Activated CD8-positive, alpha-beta memory T cell treated with anti-CD3 and anti-CD28 coated beads, Interleukin-2, amount 50 U/mL, for 48 hours (primary cell): ENCODE measurements at regions not wholly inside any gene's neighbourhood (a gene's known extent, or its start where the extent isn't known, plus 50 kb on each side); places are given as distances from the start of the nearest gene placed in this dataset.
"Not testable (repeated sequence)": the region's sequence is repeated elsewhere in the genome, so short reads cannot be mapped to it uniquely, and the experiment has no call there.

Experiments used
- DNase-seq: peaks from one replicate; pipeline ENCODE4 v3.0.0-alpha.2; 2020

- no peak for DNase-seq
Observed at GRCh38 chr5:34450338-34450737, 205.8 kb upstream of the RAI14 start.

GRCh38 chr5:34452170-34452828, 203.8 kb upstream of the RAI14 start:
- DNase-seq, result no peak

DNA sequence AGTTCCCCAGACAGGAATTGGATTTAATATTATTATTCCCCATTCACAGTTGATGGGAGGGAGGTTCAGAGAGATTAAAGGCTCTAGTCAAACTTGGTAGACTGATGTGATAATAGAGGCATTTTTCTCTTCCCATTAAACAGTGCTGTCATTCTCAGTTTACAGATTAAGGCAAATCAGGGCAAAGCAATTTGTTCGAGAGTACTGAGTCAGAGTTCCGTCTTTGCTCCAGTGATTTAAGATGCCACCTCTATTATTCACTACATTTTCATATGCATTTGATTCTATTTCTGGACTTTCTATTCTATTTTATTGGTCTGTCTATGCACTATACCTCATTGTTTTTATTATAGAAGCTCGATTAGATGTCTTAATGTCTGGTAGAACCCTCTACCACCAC, 201.0 kb upstream of the RAI14 start:
- no peak for DNase-seq

DNA sequence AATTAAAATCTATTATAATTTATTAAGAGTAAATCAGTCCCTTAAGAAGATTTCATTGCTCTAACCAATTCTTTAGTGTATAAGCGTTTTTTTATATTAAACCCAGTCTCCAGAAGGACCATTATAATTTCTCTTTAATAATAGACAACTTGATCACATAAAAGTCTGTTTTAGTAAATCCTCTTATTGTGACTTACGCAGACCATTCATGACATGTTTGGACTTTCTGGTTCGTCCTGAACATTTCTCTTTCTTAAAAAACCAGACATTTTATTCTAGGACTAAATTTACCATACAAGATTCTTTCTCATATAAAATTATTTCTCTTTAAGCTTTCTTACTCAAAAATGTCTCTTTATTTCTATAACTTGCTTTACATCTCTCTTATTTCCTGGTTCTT, 196.2 kb upstream of the RAI14 start:
- DNase-seq, result no peak

- no peak for DNase-seq
Observed at GRCh38 chr5:34460496-34460895, 195.6 kb upstream of the RAI14 start.

- DNase-seq, result no peak
Observed at GRCh38 chr5:34464829-34465228, 191.3 kb upstream of the RAI14 start.

DNA sequence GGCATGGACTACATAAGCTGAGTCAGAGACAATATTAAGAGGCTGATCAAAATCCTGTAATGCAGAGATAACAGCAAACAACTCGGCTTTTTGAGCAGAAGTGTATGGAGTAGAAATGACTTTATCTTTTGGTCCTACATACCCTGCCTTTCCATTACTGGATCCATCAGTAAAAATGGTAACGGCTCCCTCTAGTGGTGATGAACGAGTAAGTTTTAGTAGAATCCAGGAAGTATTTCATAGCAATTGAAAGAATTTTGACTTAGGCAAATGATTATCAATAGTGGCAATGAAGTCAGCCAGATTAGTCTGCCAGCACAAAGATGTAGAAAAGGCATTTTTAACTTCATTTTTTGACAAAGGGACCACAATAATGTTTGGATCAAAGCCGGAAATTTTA, 190.8 kb upstream of the RAI14 start:
- not testable (repeated sequence) for DNase-seq

GRCh38 chr5:34466519-34467388, 189.4 kb upstream of the RAI14 start:
- not testable (repeated sequence) for DNase-seq

DNA sequence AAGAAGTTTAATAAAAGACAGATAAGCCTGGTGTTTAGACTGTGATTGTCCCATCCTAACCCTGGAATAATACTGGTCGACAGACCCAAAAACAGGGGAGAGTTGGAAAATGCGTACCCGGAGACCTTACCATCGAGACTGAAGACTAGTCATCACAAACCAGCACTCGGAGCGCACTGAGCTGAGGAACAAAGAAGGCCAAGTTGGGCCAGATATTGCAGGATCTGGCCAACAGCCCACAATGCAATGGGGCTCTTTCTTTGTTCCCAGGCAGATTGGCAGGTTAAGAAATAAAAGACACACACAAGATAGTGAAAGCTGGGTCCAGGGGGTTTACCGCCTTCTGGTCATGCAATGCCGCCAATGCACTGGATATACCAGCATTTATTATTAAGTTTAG, 188.7 kb upstream of the RAI14 start:
- DNase-seq, result no peak

DNA sequence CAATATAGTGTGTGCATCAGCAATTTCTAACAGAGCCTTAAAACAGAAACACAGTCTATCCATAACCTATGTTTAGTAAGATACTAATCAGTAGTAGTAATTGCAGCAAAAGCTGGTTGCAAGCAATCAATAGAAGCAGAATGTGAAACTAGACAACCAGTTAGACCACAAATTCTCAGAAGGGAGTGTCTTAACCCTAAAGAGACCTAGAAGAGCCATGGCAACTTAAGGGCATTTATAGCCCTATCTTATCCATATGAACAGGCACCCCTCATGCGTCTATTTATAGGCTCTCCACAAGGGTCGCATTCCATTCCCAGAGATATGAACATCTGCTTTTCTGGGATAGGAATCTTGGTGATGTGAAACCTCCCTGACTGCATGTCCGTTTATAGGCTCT, 188.1 kb upstream of the RAI14 start:
- DNase-seq, result not testable (repeated sequence)

DNA sequence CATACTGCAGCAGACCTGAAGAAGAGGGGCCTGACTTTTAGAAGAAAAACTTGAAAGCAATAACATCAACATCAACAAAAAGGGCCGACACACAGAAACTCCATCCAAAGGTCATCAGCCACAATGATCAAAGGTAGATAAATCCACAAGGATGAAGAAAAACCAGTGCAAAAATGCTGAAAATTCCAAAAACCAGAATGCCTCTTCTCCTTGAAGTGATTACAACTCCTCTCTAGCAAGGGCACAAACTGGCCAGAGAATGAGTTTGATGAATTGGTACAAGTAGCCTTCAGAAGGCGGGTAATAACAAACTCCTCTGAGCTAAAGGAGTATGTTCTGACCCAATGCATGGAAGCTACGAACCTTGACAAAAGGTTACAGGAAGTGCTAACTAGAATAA, 186.2 kb upstream of the RAI14 start:
- no peak for DNase-seq

GRCh38 chr5:34474573-34475021, 181.5 kb upstream of the RAI14 start:
- no peak for DNase-seq

DNA sequence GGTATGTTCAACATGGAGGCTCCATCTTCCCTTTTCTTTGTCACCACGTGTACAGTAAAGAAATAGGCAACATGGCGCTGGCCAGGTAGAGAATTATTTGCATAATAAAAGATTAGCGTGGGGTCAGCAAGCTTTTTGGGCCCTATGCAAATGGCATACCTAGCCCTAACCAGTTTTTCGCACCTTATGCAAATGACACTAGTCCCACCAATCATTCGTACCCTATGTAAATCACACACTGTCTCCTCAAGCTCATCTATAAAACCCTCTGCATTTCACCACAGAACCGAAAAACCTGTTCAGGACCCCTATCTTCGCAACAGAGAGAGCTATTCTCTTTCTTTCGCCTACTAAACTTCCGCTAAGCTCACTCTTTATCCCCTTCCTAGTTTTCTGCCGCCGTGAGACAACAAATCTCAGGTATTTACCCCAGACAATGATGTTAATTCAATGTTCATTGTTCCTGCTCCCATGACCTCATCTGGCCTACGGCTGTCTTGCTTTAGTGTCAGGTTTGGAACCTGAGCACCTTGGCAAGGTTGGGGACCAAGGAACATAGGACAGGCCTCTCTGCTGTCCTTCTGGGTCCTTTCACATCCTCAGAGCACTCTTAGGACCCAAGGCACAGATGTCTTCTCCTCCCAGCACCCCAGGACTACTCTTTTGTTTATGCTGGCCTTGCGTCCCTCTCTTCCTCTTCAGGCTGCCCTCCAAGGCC, 180.7 kb upstream of the RAI14 start:
- no peak for DNase-seq

- DNase-seq, result no peak
Observed at GRCh38 chr5:34476941-34477565, 179.1 kb upstream of the RAI14 start.

DNA sequence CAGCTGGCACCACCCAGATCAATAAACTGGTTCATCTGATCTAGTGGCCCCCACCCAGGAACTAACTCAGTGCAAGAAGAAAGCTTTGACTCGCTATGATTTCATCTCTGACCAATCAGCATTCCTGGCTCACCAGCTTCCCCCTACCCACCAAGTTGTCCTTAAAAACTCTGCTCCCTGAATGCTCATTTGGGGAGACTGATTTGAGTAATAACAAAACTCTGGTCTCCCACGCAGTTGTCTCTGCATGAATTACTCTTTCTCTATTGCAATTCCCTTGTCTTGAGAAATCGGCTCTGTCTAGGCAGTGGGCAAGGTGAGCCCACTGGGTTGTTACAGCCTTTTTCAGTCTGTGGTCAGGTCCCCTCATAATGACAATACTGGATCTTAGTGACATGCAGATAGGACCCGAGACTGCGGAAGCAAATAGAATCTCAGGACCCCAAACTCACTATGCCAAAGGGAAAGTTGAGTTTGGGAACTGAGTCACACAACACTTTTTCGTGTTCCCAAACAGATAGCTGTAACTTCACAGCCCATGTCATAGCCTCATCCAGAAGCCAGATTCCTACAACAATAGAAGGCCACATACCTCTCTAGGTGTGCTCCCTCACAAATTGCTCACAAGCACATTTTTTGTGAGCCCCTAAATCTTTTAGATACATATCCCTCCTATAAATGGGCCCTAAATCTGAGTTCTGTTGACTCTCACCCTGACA, 175.2 kb upstream of the RAI14 start:
- DNase-seq, result no peak

- no peak for DNase-seq
Observed at GRCh38 chr5:34483442-34484033, 172.6 kb upstream of the RAI14 start.

DNA sequence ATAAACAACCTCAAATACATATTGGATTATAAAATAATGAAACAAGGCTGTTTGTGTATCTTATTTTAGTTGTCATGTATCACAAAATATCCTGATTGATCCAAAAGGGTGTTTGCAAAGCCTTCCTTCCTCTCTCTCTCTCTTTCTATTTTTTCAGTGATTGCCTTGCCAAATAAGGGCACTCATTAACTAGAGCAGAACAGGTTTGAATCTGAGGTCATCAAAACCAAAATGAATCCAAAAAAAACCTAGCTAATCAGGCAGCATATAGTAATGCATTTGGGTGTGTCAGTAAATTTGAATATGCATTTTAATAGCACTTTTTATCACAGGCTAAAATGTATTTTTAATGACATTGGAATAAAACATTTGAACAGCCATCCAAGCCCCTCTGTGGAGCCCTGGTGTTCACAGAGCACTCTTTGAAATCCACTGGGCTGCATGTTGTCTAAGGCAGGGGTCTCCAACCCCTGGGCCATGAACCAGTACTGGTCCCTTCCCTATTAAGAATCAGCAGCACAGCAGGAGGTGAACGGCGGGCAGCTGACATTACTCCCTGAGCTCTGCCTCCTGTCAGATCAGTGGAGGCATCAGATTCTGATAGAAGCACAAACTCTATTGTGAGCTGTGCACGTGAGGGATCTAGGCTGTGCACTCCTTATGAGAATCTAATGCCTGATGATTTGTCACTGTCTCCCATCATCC, 171.8 kb upstream of the RAI14 start:
- DNase-seq, result no peak

GRCh38 chr5:34485768-34486030, 170.4 kb upstream of the RAI14 start:
- no peak for DNase-seq

DNA sequence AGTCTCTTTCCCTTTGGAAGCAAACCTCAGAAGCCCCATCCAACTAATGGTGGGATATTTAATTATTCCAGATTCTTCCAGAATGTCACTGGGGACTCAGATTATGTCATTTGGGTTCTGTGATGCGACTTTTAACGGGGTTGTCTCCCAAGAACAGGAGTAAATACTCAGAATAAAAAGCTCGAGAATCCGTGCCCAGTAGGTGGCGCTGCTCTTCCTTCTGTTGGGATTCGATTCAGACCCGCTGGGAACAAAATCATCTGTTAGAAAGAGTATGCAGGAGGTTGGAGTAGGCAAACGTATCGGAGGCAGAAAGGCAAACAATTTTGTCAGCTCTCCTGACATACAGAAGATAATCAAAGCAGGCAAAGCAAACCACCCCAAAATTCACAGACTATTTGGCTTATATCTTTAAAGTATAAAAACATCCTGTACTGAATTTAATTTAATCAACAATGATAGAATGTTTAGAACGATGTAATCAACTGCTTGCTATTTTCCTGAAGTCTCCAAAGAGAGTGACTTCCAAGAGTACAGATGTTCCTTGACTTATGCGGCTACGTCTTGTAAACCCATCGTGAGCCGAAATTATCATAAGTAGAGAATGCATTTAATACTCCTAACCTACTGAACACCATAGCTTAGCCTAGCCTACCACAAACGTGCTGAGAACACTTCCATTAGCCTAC, 169.8 kb upstream of the RAI14 start:
- peak; percentile 90 for DNase-seq

DNA sequence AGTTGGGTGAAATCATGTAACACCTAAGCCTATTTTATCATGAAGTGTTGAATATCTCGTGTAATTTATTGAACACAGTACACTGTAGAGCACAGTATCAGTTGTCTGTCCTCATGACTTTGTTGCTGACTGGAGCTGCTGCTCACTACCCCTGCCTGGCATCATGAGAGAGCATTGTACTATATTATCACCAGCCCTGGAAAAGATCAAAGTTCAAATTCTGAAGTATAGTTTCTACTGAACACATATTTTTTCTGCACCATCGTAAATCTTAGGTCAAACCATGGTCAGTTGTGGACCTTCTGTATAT, 169.3 kb upstream of the RAI14 start:
- no peak for DNase-seq

DNA sequence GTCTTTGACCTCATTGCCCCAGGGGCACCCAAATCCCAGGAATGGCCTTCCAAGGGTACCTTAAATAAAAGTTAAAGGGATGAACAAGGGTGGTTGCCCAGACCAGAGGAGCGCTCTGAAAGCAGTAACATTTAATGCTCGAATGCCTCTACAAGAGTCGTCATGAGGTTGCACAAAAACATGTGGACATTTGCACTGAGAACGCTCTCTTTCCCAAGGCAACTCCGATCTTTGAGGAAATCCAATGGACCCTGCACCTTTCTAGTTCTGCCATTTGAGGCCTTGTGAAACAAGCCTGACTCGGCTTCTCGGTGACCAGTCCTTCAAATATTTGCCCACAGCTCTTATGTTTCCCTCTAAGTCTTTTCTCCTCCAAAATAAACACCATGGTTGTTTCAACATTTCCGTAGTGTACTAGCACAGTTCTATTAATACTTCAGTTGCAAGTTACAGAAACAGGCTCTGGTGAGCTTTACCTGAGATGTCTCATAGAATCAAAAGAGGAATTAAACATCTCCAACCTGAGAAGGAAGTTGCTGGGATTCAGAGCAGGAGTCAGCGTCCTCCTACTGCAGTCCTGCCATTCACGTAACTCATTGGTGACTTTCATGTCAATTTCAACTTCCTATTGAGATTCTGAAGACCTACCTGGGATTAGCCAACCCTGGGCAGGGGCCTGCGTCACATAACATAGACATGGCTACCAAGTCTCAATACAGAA, 168.8 kb upstream of the RAI14 start:
- no peak for DNase-seq
